A549 (cell line): ENCODE measurements at regions not wholly inside any gene's neighbourhood (a gene's known extent, or its start where the extent isn't known, plus 50 kb on each side); places are given as distances from the start of the nearest gene placed in this dataset.

Experiments
- CEBPB ChIP-seq, 2 experiments: fragments of >200 bp in 1 of 2; sonication (Bioruptor Twin) in 1 of 2; formaldehyde crosslinking in 1 of 2; IDR thresholded peaks; 2 replicates each; pipeline ENCODE4 v1.6.1; 2012 to 2016
- EP300 ChIP-seq, 2 experiments: fragments of >200 bp; sonication (Bioruptor Twin); formaldehyde crosslinking; IDR thresholded peaks; 2 replicates in 1 of 2; 3 replicates in 1 of 2; pipeline ENCODE4 v1.6.1; 2016 to 2017
- HDAC2 ChIP-seq: fragments of 200-600 bp; sonication (generic); IDR thresholded peaks from 2 replicates; pipeline ENCODE4 v1.6.1; 2016
- MYC ChIP-seq: IDR thresholded peaks from 2 replicates; pipeline ENCODE4 v1.6.1; 2012; ENCODE audit warnings: mild to moderate bottlenecking, inconsistent platforms, low read length, improper control_type of control experiment, borderline replicate concordance
- POLR2A ChIP-seq: IDR thresholded peaks from 2 replicates; pipeline ENCODE4 v1.6.1; 2012; ENCODE audit warnings: mild to moderate bottlenecking, low read length
- TF ChIP-seq, protein P1 (sequence below): fragments of >200 bp; sonication (Bioruptor Twin); formaldehyde crosslinking; IDR thresholded peaks from 3 replicates; pipeline ENCODE4 v1.5.1; 2016

DNA sequence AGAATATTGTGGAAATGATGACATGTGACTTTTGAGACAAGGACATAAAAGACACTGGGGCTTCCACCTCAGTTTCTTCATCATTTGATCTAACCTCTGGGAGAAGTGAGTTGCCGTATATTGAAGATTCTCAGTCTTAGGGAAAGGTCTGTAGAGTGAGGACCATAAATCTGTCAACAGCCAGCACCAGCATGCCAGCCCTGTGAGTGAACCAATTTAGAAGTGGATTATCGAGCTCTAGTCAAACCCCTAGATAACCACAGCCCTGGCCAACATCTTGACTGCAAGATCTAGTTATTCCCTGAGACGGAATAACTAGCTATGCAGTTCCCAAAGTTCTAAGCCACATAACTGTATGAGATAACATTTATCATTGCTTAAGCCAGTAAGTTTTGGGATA is 108.8 kb upstream of the PTPRR start:
- TF ChIP-seq, protein P1, sequence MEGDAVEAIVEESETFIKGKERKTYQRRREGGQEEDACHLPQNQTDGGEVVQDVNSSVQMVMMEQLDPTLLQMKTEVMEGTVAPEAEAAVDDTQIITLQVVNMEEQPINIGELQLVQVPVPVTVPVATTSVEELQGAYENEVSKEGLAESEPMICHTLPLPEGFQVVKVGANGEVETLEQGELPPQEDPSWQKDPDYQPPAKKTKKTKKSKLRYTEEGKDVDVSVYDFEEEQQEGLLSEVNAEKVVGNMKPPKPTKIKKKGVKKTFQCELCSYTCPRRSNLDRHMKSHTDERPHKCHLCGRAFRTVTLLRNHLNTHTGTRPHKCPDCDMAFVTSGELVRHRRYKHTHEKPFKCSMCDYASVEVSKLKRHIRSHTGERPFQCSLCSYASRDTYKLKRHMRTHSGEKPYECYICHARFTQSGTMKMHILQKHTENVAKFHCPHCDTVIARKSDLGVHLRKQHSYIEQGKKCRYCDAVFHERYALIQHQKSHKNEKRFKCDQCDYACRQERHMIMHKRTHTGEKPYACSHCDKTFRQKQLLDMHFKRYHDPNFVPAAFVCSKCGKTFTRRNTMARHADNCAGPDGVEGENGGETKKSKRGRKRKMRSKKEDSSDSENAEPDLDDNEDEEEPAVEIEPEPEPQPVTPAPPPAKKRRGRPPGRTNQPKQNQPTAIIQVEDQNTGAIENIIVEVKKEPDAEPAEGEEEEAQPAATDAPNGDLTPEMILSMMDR = no peak
- TF ChIP-seq HDAC2 = no peak
- no peak for TF ChIP-seq EP300 (IDR thresholded peaks at IDR 0.05)
- no peak for TF ChIP-seq POLR2A
- no peak for TF ChIP-seq MYC
- TF ChIP-seq CEBPB (IDR thresholded peaks at IDR 0.05) = no peak
